Lower leg skin (tissue), 3 donors: ENCODE measurements at regions not wholly inside any gene's neighbourhood (a gene's known extent, or its start where the extent isn't known, plus 50 kb on each side); places are given as distances from the start of the nearest gene placed in this dataset.

Source experiments
- CTCF ChIP-seq, 3 donors: fragments of 450-650 bp; IDR thresholded peaks; one replicate each; pipeline ENCODE4 v1.5.1; 2016; ENCODE audit warnings: antibody characterized with exemption in 3 of 3, mild to moderate bottlenecking in 3 of 3, moderate library complexity in 2 of 3
- POLR2A ChIP-seq, 2 donors: fragments of 450-650 bp; IDR thresholded peaks; one replicate each; pipeline ENCODE4 v1.6.1; 2016 to 2017; ENCODE audit warnings: antibody characterized with exemption in 2 of 2, mild to moderate bottlenecking in 1 of 2, moderate library complexity in 1 of 2

DNA sequence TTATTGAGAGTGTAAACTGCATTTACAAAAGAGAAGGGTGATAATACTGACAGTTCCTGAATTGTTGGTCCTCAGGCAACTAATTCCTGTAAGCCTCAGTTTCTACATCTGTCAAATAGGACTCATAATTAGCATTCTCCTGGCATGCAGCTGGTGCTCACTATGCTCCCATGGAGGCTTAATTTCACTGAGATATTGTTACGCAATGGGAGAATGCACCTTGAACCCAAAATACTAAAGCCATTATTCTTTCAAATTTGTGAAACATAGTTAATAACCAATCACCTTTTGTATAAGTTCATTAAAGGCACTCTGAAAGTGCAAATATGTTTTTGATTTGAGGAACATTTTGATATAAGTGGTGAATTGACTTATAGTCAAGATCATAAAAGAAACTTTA is 985.5 kb downstream of the CDH11 start:
- TF ChIP-seq CTCF (IDR thresholded peaks at IDR 0.05) (no peak), POLR2A (IDR thresholded peaks at IDR 0.05) (no peak)
